ENCODE measurements at regions not wholly inside any gene's neighbourhood (a gene's known extent, or its start where the extent isn't known, plus 50 kb on each side); places are given as distances from the start of the nearest gene placed in this dataset.

DNA sequence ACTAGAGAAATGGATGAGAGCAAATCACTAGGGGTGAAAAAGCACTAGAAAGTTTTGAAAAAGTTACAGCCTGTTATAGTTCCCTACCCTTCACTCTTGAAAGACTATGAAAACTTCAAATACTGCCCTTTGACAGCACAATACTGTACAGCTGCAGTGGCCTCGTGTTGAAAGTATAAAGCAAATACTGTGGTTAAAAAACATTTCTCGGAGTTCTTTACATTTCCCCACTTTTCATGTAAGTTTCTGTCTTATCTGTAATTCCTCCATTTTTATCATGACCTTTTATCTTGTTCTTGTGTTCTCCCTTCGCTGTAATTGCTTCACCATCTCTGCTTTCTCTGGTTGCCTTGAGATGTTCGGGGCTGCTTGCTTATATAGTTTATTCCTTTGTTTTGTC is 423.8 kb upstream of the CFAP20DC start:
- TF ChIP-seq, protein P1, sequence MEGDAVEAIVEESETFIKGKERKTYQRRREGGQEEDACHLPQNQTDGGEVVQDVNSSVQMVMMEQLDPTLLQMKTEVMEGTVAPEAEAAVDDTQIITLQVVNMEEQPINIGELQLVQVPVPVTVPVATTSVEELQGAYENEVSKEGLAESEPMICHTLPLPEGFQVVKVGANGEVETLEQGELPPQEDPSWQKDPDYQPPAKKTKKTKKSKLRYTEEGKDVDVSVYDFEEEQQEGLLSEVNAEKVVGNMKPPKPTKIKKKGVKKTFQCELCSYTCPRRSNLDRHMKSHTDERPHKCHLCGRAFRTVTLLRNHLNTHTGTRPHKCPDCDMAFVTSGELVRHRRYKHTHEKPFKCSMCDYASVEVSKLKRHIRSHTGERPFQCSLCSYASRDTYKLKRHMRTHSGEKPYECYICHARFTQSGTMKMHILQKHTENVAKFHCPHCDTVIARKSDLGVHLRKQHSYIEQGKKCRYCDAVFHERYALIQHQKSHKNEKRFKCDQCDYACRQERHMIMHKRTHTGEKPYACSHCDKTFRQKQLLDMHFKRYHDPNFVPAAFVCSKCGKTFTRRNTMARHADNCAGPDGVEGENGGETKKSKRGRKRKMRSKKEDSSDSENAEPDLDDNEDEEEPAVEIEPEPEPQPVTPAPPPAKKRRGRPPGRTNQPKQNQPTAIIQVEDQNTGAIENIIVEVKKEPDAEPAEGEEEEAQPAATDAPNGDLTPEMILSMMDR (IDR thresholded peaks at IDR 0.05; ENCODE audit: low read depth, low read length, missing input control) = no peak
- TF ChIP-seq YY1 (IDR thresholded peaks at IDR 0.05) (no peak), JUND (IDR thresholded peaks at IDR 0.05) (no peak)
- TF ChIP-seq, protein P2, sequence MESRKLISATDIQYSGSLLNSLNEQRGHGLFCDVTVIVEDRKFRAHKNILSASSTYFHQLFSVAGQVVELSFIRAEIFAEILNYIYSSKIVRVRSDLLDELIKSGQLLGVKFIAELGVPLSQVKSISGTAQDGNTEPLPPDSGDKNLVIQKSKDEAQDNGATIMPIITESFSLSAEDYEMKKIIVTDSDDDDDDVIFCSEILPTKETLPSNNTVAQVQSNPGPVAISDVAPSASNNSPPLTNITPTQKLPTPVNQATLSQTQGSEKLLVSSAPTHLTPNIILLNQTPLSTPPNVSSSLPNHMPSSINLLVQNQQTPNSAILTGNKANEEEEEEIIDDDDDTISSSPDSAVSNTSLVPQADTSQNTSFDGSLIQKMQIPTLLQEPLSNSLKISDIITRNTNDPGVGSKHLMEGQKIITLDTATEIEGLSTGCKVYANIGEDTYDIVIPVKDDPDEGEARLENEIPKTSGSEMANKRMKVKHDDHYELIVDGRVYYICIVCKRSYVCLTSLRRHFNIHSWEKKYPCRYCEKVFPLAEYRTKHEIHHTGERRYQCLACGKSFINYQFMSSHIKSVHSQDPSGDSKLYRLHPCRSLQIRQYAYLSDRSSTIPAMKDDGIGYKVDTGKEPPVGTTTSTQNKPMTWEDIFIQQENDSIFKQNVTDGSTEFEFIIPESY (IDR thresholded peaks at IDR 0.05) = no peak
- TF ChIP-seq, protein P3, sequence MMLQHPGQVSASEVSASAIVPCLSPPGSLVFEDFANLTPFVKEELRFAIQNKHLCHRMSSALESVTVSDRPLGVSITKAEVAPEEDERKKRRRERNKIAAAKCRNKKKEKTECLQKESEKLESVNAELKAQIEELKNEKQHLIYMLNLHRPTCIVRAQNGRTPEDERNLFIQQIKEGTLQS (IDR thresholded peaks at IDR 0.05) = no peak
